Upper lobe of left lung (tissue), 4 donors: ENCODE measurements at regions not wholly inside any gene's neighbourhood (a gene's known extent, or its start where the extent isn't known, plus 50 kb on each side); places are given as distances from the start of the nearest gene placed in this dataset.

Experiments
- EP300 ChIP-seq, 4 donors: sonication (generic); formaldehyde crosslinking; IDR thresholded peaks; one replicate each; pipeline ENCODE4 v1.5.1; 2017; ENCODE audit warnings: antibody characterized with exemption in 4 of 4, control low read depth in 2 of 4
- POLR2A ChIP-seq, 4 donors: fragments of 450-650 bp; IDR thresholded peaks; one replicate each; pipeline ENCODE4 v1.5.1; 2016 to 2017; ENCODE audit warnings: antibody characterized with exemption in 4 of 4, mild to moderate bottlenecking in 2 of 4
- POLR2AphosphoS5 ChIP-seq, 2 donors: sonication (generic); formaldehyde crosslinking; IDR thresholded peaks; one replicate each; pipeline ENCODE4 v1.5.1; 2017; ENCODE audit warnings: antibody characterized with exemption in 2 of 2
- TF ChIP-seq, protein P1 (sequence below), 6 experiments: fragments of 450-650 bp in 4 of 6; fragments of 200-600 bp in 2 of 6; sonication (generic) in 2 of 6; IDR thresholded peaks; one replicate each; pipeline ENCODE4 v1.5.1; 2016 to 2019; ENCODE audit warnings: antibody characterized with exemption in 6 of 6

DNA sequence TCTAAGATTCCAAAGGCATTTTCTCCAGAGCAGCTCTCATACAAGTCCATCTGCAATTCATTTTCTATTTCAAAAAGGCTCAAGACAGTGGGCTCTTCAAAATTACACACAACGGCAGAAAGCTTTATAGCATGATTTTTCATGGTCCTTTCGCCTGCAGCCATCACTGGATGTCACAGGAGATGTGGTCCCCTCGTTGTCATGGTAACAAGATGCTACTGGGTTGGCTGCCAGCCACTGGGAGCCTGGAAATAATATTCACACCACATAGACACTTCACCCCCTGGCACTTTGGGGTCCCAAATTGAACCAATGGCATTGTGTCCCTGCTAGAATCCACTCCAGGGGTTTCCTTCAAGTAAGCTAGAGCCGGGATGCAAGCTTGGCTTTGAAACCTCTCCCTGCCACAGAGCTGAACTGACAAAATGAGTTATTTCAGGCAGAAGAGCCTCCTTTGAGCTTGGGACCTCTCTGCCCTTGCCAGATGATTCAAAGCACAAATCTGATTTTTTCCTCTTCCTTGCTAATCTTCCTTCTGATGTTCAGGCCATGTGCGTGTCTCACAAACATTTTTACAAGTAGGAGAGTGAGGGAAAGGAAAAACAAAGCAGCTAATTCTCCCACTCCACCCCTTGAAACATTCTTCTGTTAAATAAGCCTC is 512.6 kb upstream of the ADAMTS9 start:
- TF ChIP-seq, protein P1, sequence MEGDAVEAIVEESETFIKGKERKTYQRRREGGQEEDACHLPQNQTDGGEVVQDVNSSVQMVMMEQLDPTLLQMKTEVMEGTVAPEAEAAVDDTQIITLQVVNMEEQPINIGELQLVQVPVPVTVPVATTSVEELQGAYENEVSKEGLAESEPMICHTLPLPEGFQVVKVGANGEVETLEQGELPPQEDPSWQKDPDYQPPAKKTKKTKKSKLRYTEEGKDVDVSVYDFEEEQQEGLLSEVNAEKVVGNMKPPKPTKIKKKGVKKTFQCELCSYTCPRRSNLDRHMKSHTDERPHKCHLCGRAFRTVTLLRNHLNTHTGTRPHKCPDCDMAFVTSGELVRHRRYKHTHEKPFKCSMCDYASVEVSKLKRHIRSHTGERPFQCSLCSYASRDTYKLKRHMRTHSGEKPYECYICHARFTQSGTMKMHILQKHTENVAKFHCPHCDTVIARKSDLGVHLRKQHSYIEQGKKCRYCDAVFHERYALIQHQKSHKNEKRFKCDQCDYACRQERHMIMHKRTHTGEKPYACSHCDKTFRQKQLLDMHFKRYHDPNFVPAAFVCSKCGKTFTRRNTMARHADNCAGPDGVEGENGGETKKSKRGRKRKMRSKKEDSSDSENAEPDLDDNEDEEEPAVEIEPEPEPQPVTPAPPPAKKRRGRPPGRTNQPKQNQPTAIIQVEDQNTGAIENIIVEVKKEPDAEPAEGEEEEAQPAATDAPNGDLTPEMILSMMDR (IDR thresholded peaks at IDR 0.05): no peak
- TF ChIP-seq POLR2A (IDR thresholded peaks at IDR 0.05) (no peak), POLR2AphosphoS5 (IDR thresholded peaks at IDR 0.05) (no peak), EP300 (IDR thresholded peaks at IDR 0.05) (no peak)
